ENCODE measurements at regions not wholly inside any gene's neighbourhood (a gene's known extent, or its start where the extent isn't known, plus 50 kb on each side); places are given as distances from the start of the nearest gene placed in this dataset.
"Not testable (repeated sequence)": the region's sequence is repeated elsewhere in the genome, so short reads cannot be mapped to it uniquely, and the experiment has no call there.

GRCh38 chr13:63741029-63741813 lies 2325.6 kb upstream of the PCDH20 start:
- no peaks in the 10 kb centered on the region for H3K36me3 ChIP-seq
- H3K4me3 ChIP-seq: no peak overlapping the region
- H3K27me3 ChIP-seq: no peaks in the 10 kb centered on the region
- H3K4me1 ChIP-seq: no peaks in the 10 kb centered on the region
- no peak overlapping the region for H3K27ac ChIP-seq
- TF ChIP-seq EP300 (IDR thresholded peaks at IDR 0.05) (no peak), POLR2AphosphoS5 (IDR thresholded peaks at IDR 0.05) (no peak)
- peaks cover 0 to 22% (median 0%) of the 10 kb centered on the region in 3 donors for H3K9me3 ChIP-seq
- WGBS, 2 donors (ENCODE audit: low coverage in 1 of 2): no CpG with 5 or more reads among the region's 36 CpGs
- no peak for ATAC-seq

- not testable (repeated sequence) for H3K27ac ChIP-seq, H3K36me3 ChIP-seq, H3K27me3 ChIP-seq, H3K4me3 ChIP-seq, H3K4me1 ChIP-seq, ATAC-seq
- 100% methylated on average over 1 of the region's 23 CpGs; no CpG with 5 or more reads in 1 of the 2 donors for WGBS, 2 donors (ENCODE audit: low coverage in 1 of 2)
- peaks cover 0 to 22% (median 0%) of the 10 kb centered on the region in 3 donors for H3K9me3 ChIP-seq
These were observed 2323.6 kb upstream of the PCDH20 start for GRCh38 chr13:63739112-63739735.

- no peaks in the 10 kb centered on the region for H3K27me3 ChIP-seq
- H3K27ac ChIP-seq: no peak overlapping the region
- no peaks in the 10 kb centered on the region for H3K4me1 ChIP-seq
- ATAC-seq: no peak
- WGBS, 2 donors (ENCODE audit: low coverage in 1 of 2): 86 to 97% methylated on average over 3 to 6 of the region's 19 CpGs
- TF ChIP-seq EP300 (IDR thresholded peaks at IDR 0.05) (no peak), POLR2A (IDR thresholded peaks at IDR 0.05) (no peak), CTCF (IDR thresholded peaks at IDR 0.05) (no peak), POLR2AphosphoS5 (IDR thresholded peaks at IDR 0.05) (no peak)
- no peaks in the 10 kb centered on the region for H3K36me3 ChIP-seq
- H3K9me3 ChIP-seq: peaks cover 0 to 22% (median 0%) of the 10 kb centered on the region in 3 donors
- no peak overlapping the region for H3K4me3 ChIP-seq
These were observed 2321.8 kb upstream of the PCDH20 start for GRCh38 chr13:63737418-63737817.

- Histone ChIP-seq H3K9me3 (no peaks in the 10 kb centered on the region), H3K27me3 (no peaks in the 10 kb centered on the region), H3K36me3 (no peaks in the 10 kb centered on the region), H3K4me1 (no peaks in the 10 kb centered on the region), H3K4me3 (no peak overlapping the region), H3K27ac (no peak overlapping the region)
- TF ChIP-seq POLR2A (IDR thresholded peaks at IDR 0.05): no peak
- no peak for TF ChIP-seq POLR2AphosphoS5 (IDR thresholded peaks at IDR 0.05)
- no peak for TF ChIP-seq EP300 (IDR thresholded peaks at IDR 0.05)
- no peak for TF ChIP-seq CTCF (IDR thresholded peaks at IDR 0.05)
- WGBS, 2 donors (ENCODE audit: low coverage in 1 of 2): 85 to 97% methylated on average over 3 of the region's 3 CpGs
- ATAC-seq: no peak
These were observed 2316.2 kb upstream of the PCDH20 start for GRCh38 chr13:63731896-63732295.

GRCh38 chr13:63712159-63712558 lies 2296.5 kb upstream of the PCDH20 start:
- ATAC-seq, H3K4me3 ChIP-seq, H3K27me3 ChIP-seq, H3K4me1 ChIP-seq, H3K27ac ChIP-seq, H3K36me3 ChIP-seq, H3K9me3 ChIP-seq: not testable (repeated sequence)
- WGBS, 2 donors (ENCODE audit: low coverage in 1 of 2): 98 to 100% methylated on average over 1 to 2 of the region's 2 CpGs

- WGBS, 2 donors (ENCODE audit: low coverage in 1 of 2): 37 to 48% methylated on average over 2 of the region's 2 CpGs
- H3K36me3 ChIP-seq: no peaks in the 10 kb centered on the region
- H3K27me3 ChIP-seq: no peaks in the 10 kb centered on the region
- no peak overlapping the region for H3K4me3 ChIP-seq
- no peaks in the 10 kb centered on the region for H3K9me3 ChIP-seq
- no peaks in the 10 kb centered on the region for H3K4me1 ChIP-seq
- no peak overlapping the region for H3K27ac ChIP-seq
- TF ChIP-seq EP300 (IDR thresholded peaks at IDR 0.05) (no peak), POLR2A (IDR thresholded peaks at IDR 0.05) (no peak), CTCF (IDR thresholded peaks at IDR 0.05) (no peak)
- ATAC-seq: no peak
These were observed 2291.1 kb upstream of the PCDH20 start for GRCh38 chr13:63706751-63707150.

Measured in gastroesophageal sphincter (tissue), 4 donors.